ENCODE measurements at regions not wholly inside any gene's neighbourhood (a gene's known extent, or its start where the extent isn't known, plus 50 kb on each side); places are given as distances from the start of the nearest gene placed in this dataset.
A peak's percentile ranks its signal among the peaks of the same experiment; 100 is the strongest.

DNA sequence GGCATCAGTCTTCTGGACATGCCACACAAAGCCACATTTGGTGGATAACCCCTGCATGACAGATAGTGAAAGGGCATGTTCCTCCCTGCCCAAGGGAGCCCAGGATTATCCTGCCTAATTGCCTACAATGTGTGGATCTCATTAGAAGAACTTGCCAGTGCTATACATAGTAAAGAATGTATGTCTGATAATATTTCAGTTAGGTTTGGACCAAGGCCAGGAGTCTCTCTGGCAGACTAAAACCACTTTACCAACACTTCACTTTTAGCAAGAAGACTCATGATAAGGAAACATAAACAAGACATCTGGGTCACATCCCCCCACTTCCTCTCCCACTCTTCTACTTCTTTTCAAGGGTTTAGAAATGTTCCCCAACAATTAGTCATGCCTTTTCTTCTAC is 196.7 kb downstream of the MTERF1 start:
- no peaks in the 10 kb centered on the region for H3K36me3 ChIP-seq (ENCODE audit: low read depth, low read length)
- no peak overlapping the region for H3K4me3 ChIP-seq (ENCODE audit: low read length)
- H3K4me2 ChIP-seq (ENCODE audit: low read length): no peak overlapping the region
- BruUV-seq (replicated peaks): no TSS peak
- no peak overlapping the region for H3K9ac ChIP-seq (ENCODE audit: low read length)
- H4K20me1 ChIP-seq (ENCODE audit: low read length): no peaks in the 10 kb centered on the region
- ATAC-seq (no peak), DNase-seq (no peak)
- H3K9me2 ChIP-seq (replicated peaks; ENCODE audit: low read length): no peaks in the 10 kb centered on the region
- CTCF ChIA-PET: no interaction called here
- H2AFZ ChIP-seq (ENCODE audit: low read length): no peak overlapping the region
- H3K4me1 ChIP-seq (ENCODE audit: insufficient read depth, low read length): no peaks in the 10 kb centered on the region
- intact Hi-C loops (cut with micrococcal nuclease): no loop called here
- H3F3A ChIP-seq (ENCODE audit: low read length, unreplicated experiment): no peaks in the 10 kb centered on the region
- no peaks in the 10 kb centered on the region for H3K27me3 ChIP-seq (ENCODE audit: low read length)
- no peak overlapping the region for H3K27ac ChIP-seq (ENCODE audit: low read length)
- H3K79me2 ChIP-seq (ENCODE audit: low read length): no peaks in the 10 kb centered on the region
- no peak for TF ChIP-seq EZH2phosphoT487 (IDR thresholded peaks at IDR 0.05; ENCODE audit: borderline replicate concordance, low read length)
- TF ChIP-seq EZH2 (IDR thresholded peaks at IDR 0.05; ENCODE audit: low read length, unreplicated experiment): no peak
- no peak for TF ChIP-seq CTCF (conservative IDR thresholded peaks at IDR 0.05; ENCODE audit: low read depth, low read length)
- no peaks in the 10 kb centered on the region for H3K9me3 ChIP-seq (ENCODE audit: low read length)
- POLR2A ChIA-PET (ENCODE audit: unreplicated experiment): no interaction called here

- DNase-seq (no peak), ATAC-seq (peak; percentile 66)
- Histone ChIP-seq H3K27ac (ENCODE audit: low read length) (no peak overlapping the region), H3K79me2 (ENCODE audit: low read length) (no peaks in the 10 kb centered on the region), H3K4me3 (ENCODE audit: low read length) (no peak overlapping the region), H3K9me3 (ENCODE audit: low read length) (no peaks in the 10 kb centered on the region), H4K20me1 (ENCODE audit: low read length) (no peaks in the 10 kb centered on the region), H3K9me2 (replicated peaks; ENCODE audit: low read length) (no peaks in the 10 kb centered on the region), H3K36me3 (ENCODE audit: low read depth, low read length) (no peaks in the 10 kb centered on the region), H2AFZ (ENCODE audit: low read length) (no peak overlapping the region), H3K4me2 (ENCODE audit: low read length) (no peak overlapping the region), H3K4me1 (ENCODE audit: insufficient read depth, low read length) (no peaks in the 10 kb centered on the region), H3F3A (ENCODE audit: low read length, unreplicated experiment) (no peaks in the 10 kb centered on the region), H3K9ac (ENCODE audit: low read length) (no peak overlapping the region), H3K27me3 (ENCODE audit: low read length) (no peaks in the 10 kb centered on the region)
- no TSS peak for BruUV-seq (replicated peaks)
- TF ChIP-seq EZH2phosphoT487 (IDR thresholded peaks at IDR 0.05; ENCODE audit: borderline replicate concordance, low read length) (no peak), CTCF (conservative IDR thresholded peaks at IDR 0.05; ENCODE audit: low read depth, low read length) (no peak), EZH2 (IDR thresholded peaks at IDR 0.05; ENCODE audit: low read length, unreplicated experiment) (no peak)
- ChIA-PET POLR2A (ENCODE audit: unreplicated experiment) (no interaction called here), CTCF (no interaction called here)
- intact Hi-C loops (cut with micrococcal nuclease): no loop called here
Observed at GRCh38 chr7:91685544-91685943, 195.0 kb downstream of the MTERF1 start.

DNA sequence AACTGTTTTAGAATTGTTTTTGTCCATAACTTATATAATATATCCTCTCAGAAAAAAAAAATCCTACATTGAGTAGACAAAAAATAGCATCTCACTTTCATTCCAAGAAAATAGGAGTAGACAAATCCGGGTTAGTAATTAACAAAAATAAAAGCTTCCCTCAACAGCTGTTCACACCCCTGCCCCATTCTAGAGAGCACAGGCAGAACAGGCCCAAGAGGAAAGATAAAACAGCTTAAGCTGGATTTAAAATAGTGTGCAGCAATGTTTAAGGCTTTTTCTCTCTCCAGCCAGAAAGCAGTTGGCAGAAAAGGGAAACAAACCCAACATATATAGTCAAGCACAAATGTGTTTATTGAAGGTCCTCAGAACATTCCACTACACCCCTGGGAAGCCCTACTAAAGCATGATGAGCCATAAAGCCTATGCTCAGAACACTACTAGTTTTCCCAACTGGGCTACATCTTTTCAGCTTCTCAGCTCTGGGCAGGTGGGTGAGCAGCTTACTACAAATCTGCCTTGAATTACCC is 189.9 kb downstream of the MTERF1 start:
- no TSS peak for BruUV-seq (replicated peaks)
- no peaks in the 10 kb centered on the region for H3K36me3 ChIP-seq (ENCODE audit: low read depth, low read length)
- ChIA-PET POLR2A (ENCODE audit: unreplicated experiment) (no interaction called here), CTCF (no interaction called here)
- H3K27ac ChIP-seq (ENCODE audit: low read length): no peak overlapping the region
- H3K9me2 ChIP-seq (replicated peaks; ENCODE audit: low read length): no peaks in the 10 kb centered on the region
- H3K27me3 ChIP-seq (ENCODE audit: low read length): no peaks in the 10 kb centered on the region
- no peak for DNase-seq
- TF ChIP-seq EZH2phosphoT487 (IDR thresholded peaks at IDR 0.05; ENCODE audit: borderline replicate concordance, low read length): no peak
- TF ChIP-seq EZH2 (IDR thresholded peaks at IDR 0.05; ENCODE audit: low read length, unreplicated experiment): no peak
- no peak for TF ChIP-seq CTCF (conservative IDR thresholded peaks at IDR 0.05; ENCODE audit: low read depth, low read length)
- H3F3A ChIP-seq (ENCODE audit: low read length, unreplicated experiment): no peaks in the 10 kb centered on the region
- intact Hi-C loops (cut with micrococcal nuclease): no loop called here
- H3K4me2 ChIP-seq (ENCODE audit: low read length): no peak overlapping the region
- H3K79me2 ChIP-seq (ENCODE audit: low read length): no peaks in the 10 kb centered on the region
- no peak overlapping the region for H2AFZ ChIP-seq (ENCODE audit: low read length)
- H3K4me1 ChIP-seq (ENCODE audit: insufficient read depth, low read length): no peaks in the 10 kb centered on the region
- no peak for ATAC-seq
- no peaks in the 10 kb centered on the region for H4K20me1 ChIP-seq (ENCODE audit: low read length)
- no peak overlapping the region for H3K4me3 ChIP-seq (ENCODE audit: low read length)
- H3K9me3 ChIP-seq (ENCODE audit: low read length): no peaks in the 10 kb centered on the region
- H3K9ac ChIP-seq (ENCODE audit: low read length): no peak overlapping the region
